ENCODE measurements at regions not wholly inside any gene's neighbourhood (a gene's known extent, or its start where the extent isn't known, plus 50 kb on each side); places are given as distances from the start of the nearest gene placed in this dataset.

- H3K27ac ChIP-seq, result no peak overlapping the region
- peaks cover 0 to 14% (median 0%) of the 10 kb centered on the region in 7 donors for H3K27me3 ChIP-seq (replicated peaks in 1 of 7)
- DNase-seq, result no peak
- intact Hi-C loops (cut with DNase I; ENCODE audit: low total_unique reads), result no loop called here
- WGBS, 5 donors, result 88 to 95% (median 93%) methylated on average over 6 of the region's 6 CpGs
- no peak overlapping the region for H3K4me3 ChIP-seq
- TF ChIP-seq POLR2AphosphoS5 (IDR thresholded peaks at IDR 0.05) (no peak), POLR2A (IDR thresholded peaks at IDR 0.05) (no peak), CTCF (IDR thresholded peaks at IDR 0.05 in 8 of 11, conservative IDR thresholded peaks at IDR 0.05 in 3 of 11) (no peak)
- H3K9me3 ChIP-seq, result no peaks in the 10 kb centered on the region
- H3K36me3 ChIP-seq, result no peaks in the 10 kb centered on the region
- H3K4me1 ChIP-seq, result no peaks in the 10 kb centered on the region
Observed at GRCh38 chr11:33620423-33621171, 80.0 kb downstream of the C11orf91 start.

DNA sequence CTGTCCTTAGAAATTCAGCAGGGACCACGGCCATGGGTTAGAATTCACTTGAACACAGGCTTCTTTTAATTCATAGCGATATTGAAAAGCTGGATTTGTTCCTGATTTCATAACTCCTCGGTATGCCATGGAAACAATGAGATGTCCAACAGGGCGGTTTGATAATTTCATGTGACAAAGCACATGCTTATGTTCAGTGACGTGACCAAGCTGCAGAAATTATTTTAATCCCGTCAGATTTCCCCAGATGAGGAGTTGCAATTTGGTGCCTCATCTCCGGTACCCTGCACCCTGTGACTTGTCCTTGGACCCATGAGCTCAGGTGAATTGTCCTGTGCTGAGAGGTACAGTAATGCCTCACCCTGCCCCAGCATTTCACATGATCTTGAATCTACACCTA, 81.7 kb downstream of the C11orf91 start:
- WGBS, 5 donors, result 84 to 93% (median 84%) methylated on average over 7 of the region's 7 CpGs
- no peaks in the 10 kb centered on the region for H3K4me1 ChIP-seq
- no peak overlapping the region for H3K27ac ChIP-seq
- DNase-seq, result no peak
- no peaks in the 10 kb centered on the region for H3K9me3 ChIP-seq
- H3K27me3 ChIP-seq (replicated peaks in 1 of 7), result peaks cover 0 to 14% (median 0%) of the 10 kb centered on the region in 7 donors
- intact Hi-C loops (cut with DNase I; ENCODE audit: low total_unique reads), result no loop called here
- no peaks in the 10 kb centered on the region for H3K36me3 ChIP-seq
- H3K4me3 ChIP-seq, result no peak overlapping the region
- no peak for TF ChIP-seq POLR2A (IDR thresholded peaks at IDR 0.05)
- TF ChIP-seq POLR2AphosphoS5 (IDR thresholded peaks at IDR 0.05), result no peak
- no peak for TF ChIP-seq CTCF (IDR thresholded peaks at IDR 0.05 in 8 of 11, conservative IDR thresholded peaks at IDR 0.05 in 3 of 11)

- no peaks in the 10 kb centered on the region for H3K36me3 ChIP-seq
- no peak for DNase-seq
- 91 to 94% (median 93%) methylated on average over 10 of the region's 10 CpGs for WGBS, 5 donors
- H3K9me3 ChIP-seq, result no peaks in the 10 kb centered on the region
- no peaks in the 10 kb centered on the region for H3K4me1 ChIP-seq
- H3K4me3 ChIP-seq, result no peak overlapping the region
- no peak overlapping the region for H3K27ac ChIP-seq
- no peak for TF ChIP-seq CTCF (IDR thresholded peaks at IDR 0.05 in 8 of 11, conservative IDR thresholded peaks at IDR 0.05 in 3 of 11)
- TF ChIP-seq POLR2AphosphoS5 (IDR thresholded peaks at IDR 0.05), result no peak
- no peak for TF ChIP-seq POLR2A (IDR thresholded peaks at IDR 0.05)
- H3K27me3 ChIP-seq (replicated peaks in 1 of 7), result peaks cover 0 to 14% (median 0%) of the 10 kb centered on the region in 7 donors
- intact Hi-C loops (cut with DNase I; ENCODE audit: low total_unique reads), result no loop called here
Observed at GRCh38 chr11:33618351-33618710, 82.3 kb downstream of the C11orf91 start.

GRCh38 chr11:33617672-33618350, 82.8 kb downstream of the C11orf91 start:
- Histone ChIP-seq H3K36me3 (no peaks in the 10 kb centered on the region), H3K4me1 (no peaks in the 10 kb centered on the region), H3K27ac (no peak overlapping the region), H3K4me3 (no peak overlapping the region), H3K9me3 (no peaks in the 10 kb centered on the region), H3K27me3 (replicated peaks in 1 of 7) (peaks cover 0 to 14% (median 0%) of the 10 kb centered on the region in 7 donors)
- no peak for DNase-seq
- no peak for TF ChIP-seq CTCF (IDR thresholded peaks at IDR 0.05 in 8 of 11, conservative IDR thresholded peaks at IDR 0.05 in 3 of 11)
- TF ChIP-seq POLR2AphosphoS5 (IDR thresholded peaks at IDR 0.05), result no peak
- TF ChIP-seq POLR2A (IDR thresholded peaks at IDR 0.05), result no peak
- WGBS, 5 donors, result 83 to 93% (median 89%) methylated on average over 8 of the region's 8 CpGs
- intact Hi-C loops (cut with DNase I; ENCODE audit: low total_unique reads), result no loop called here

Measured in spleen (tissue), 11 donors.